ENCODE measurements at regions not wholly inside any gene's neighbourhood (a gene's known extent, or its start where the extent isn't known, plus 50 kb on each side); places are given as distances from the start of the nearest gene placed in this dataset.
"Not testable (repeated sequence)": the region's sequence is repeated elsewhere in the genome, so short reads cannot be mapped to it uniquely, and the experiment has no call there.

- DNase-seq: peak; percentile 5 to 46 (median 34)
Measured at GRCh38 chr1:114032271-114033215, 53.3 kb downstream of the OLFML3 start.

GRCh38 chr1:114033216-114033706 is 54.0 kb downstream of the OLFML3 start:
- DNase-seq: peak; percentile 11 to 54 (median 34)

GRCh38 chr1:114033961-114034360 is 54.7 kb downstream of the OLFML3 start:
- no peak for DNase-seq

- DNase-seq: peak in 3 of 4 experiments; percentile 31 to 47 (median 42)
Measured at GRCh38 chr1:114034567-114035303, 55.5 kb downstream of the OLFML3 start.

GRCh38 chr1:114035304-114035700 is 56.0 kb downstream of the OLFML3 start:
- DNase-seq: no peak

- DNase-seq: not testable (repeated sequence)
Measured at GRCh38 chr1:114036841-114037630, 57.8 kb downstream of the OLFML3 start.

- no peak for DNase-seq
Measured at GRCh38 chr1:114037631-114037890, 58.3 kb downstream of the OLFML3 start.

- no peak for DNase-seq
Measured at GRCh38 chr1:114037962-114038816, 58.9 kb downstream of the OLFML3 start.

Data from suppressor macrophage (primary cell).